KMS-11 (cell line): ENCODE measurements at regions not wholly inside any gene's neighbourhood (a gene's known extent, or its start where the extent isn't known, plus 50 kb on each side); places are given as distances from the start of the nearest gene placed in this dataset.

Source experiments
- H2AFZ ChIP-seq: fragments of 200-600 bp; sonication (generic); 2 replicates; pipeline ENCODE4 v1.6.1; 2016; ENCODE audit warnings: antibody characterized with exemption, mixed run types, low read depth
- H3K27ac ChIP-seq: fragments of 200-600 bp; sonication (generic); 2 replicates; pipeline ENCODE4 v1.6.1; 2016; ENCODE audit warnings: mild to moderate bottlenecking, mixed run types
- H3K27me3 ChIP-seq: fragments of 200-600 bp; sonication (generic); 2 replicates; pipeline ENCODE4 v1.6.1; 2017; ENCODE audit warnings: mild to moderate bottlenecking, low read depth, mixed run types, moderate library complexity; ENCODE audit not compliant: insufficient read depth
- H3K36me3 ChIP-seq: fragments of 200-600 bp; sonication (generic); 2 replicates; pipeline ENCODE4 v1.6.1; 2017; ENCODE audit warnings: mild to moderate bottlenecking, mixed run types; ENCODE audit not compliant: insufficient read depth
- H3K4me1 ChIP-seq: fragments of 200-600 bp; sonication (generic); 2 replicates; pipeline ENCODE4 v1.6.1; 2016; ENCODE audit warnings: mild to moderate bottlenecking, low read depth, mixed run types; ENCODE audit not compliant: poor library complexity, severe bottlenecking
- H3K4me2 ChIP-seq: fragments of 200-600 bp; sonication (generic); 2 replicates; pipeline ENCODE4 v1.7.0; 2016; ENCODE audit warnings: mild to moderate bottlenecking, mixed run types
- H3K4me3 ChIP-seq: fragments of 200-600 bp; sonication (generic); IDR thresholded peaks from 2 replicates; pipeline ENCODE4 v1.6.1; 2017; ENCODE audit warnings: low read depth, low read length, mixed read lengths; ENCODE audit not compliant: insufficient read depth
- H3K79me2 ChIP-seq: fragments of 200-600 bp; sonication (generic); 2 replicates; pipeline ENCODE4 v1.6.1; 2016; ENCODE audit warnings: low read depth, mixed run types; ENCODE audit not compliant: insufficient read depth
- H3K9ac ChIP-seq: fragments of 200-600 bp; sonication (generic); 2 replicates; pipeline ENCODE4 v1.6.1; 2016; ENCODE audit warnings: mild to moderate bottlenecking, mixed run types
- H4K20me1 ChIP-seq: fragments of 200-600 bp; sonication (generic); 2 replicates; pipeline ENCODE4 v1.6.1; 2016; ENCODE audit warnings: mild to moderate bottlenecking, mixed run types; ENCODE audit not compliant: insufficient read depth
- CTCF ChIP-seq: fragments of 200-600 bp; sonication (generic); conservative IDR thresholded peaks from 2 replicates; pipeline ENCODE4 v1.6.1; 2017; ENCODE audit warnings: low read depth, mild to moderate bottlenecking, antibody characterized with exemption, low read length, moderate library complexity, mixed read lengths

- Histone ChIP-seq H3K9ac (no peak overlapping the region), H4K20me1 (no peaks in the 10 kb centered on the region), H3K27me3 (no peaks in the 10 kb centered on the region), H3K4me2 (no peak overlapping the region), H3K4me1 (no peaks in the 10 kb centered on the region), H2AFZ (no peak overlapping the region), H3K27ac (no peak overlapping the region), H3K36me3 (no peaks in the 10 kb centered on the region), H3K79me2 (no peaks in the 10 kb centered on the region), H3K4me3 (no peak overlapping the region)
- no peak for TF ChIP-seq CTCF
Measured at GRCh38 chr7:10312942-10313341, 660.7 kb upstream of the PHF14 start.

DNA sequence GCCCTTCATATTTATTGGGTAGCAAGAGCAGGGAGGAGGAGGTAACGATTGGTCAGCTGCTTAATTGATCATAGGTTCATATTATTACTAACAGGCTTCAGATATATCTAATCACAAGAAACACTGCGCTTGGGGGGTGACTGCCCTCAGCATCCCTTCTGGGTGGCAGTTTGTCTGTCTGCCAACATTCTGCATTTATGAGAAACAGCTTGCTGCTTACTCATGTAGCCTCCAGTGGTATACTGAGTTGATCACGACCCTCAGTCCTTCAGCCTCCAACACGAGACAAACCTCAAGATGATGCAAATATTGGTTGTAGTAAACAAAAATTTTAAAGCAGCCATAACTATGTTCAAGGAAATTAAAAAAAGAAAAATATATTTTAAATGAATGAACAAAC, 657.8 kb upstream of the PHF14 start:
- Histone ChIP-seq H3K27me3 (no peaks in the 10 kb centered on the region), H3K9ac (no peak overlapping the region), H3K27ac (no peak overlapping the region), H3K4me2 (no peak overlapping the region), H3K4me3 (no peak overlapping the region), H3K36me3 (no peaks in the 10 kb centered on the region), H2AFZ (no peak overlapping the region), H4K20me1 (no peaks in the 10 kb centered on the region), H3K4me1 (no peaks in the 10 kb centered on the region), H3K79me2 (no peaks in the 10 kb centered on the region)
- no peak for TF ChIP-seq CTCF

GRCh38 chr7:10316488-10316887, 657.2 kb upstream of the PHF14 start:
- Histone ChIP-seq H3K27me3 (no peaks in the 10 kb centered on the region), H3K79me2 (no peaks in the 10 kb centered on the region), H3K27ac (no peak overlapping the region), H3K4me2 (no peak overlapping the region), H3K4me3 (no peak overlapping the region), H4K20me1 (no peaks in the 10 kb centered on the region), H3K4me1 (no peaks in the 10 kb centered on the region), H3K36me3 (no peaks in the 10 kb centered on the region), H3K9ac (no peak overlapping the region), H2AFZ (no peak overlapping the region)
- no peak for TF ChIP-seq CTCF

DNA sequence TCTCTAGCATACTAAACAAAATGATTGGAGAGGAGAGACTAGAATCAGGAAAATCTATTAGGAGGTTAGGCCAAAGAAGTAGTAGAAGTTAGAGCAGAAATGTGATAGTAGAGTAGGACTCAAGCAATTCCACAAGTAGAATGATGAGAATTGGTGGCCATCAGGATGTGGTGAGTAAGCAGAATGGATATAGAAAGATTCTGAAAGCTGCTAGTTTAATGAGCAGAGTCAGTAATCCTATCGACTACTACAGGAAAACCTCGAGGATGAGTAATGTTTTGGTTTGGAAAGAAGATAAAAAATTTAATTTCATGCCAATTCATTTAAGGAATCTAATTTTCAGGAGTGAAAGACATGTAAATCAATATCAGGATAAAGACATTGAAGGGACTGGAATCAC, 648.3 kb upstream of the PHF14 start:
- Histone ChIP-seq H3K4me1 (no peaks in the 10 kb centered on the region), H3K36me3 (no peaks in the 10 kb centered on the region; the same call in 1 of the 2 replicates), H3K9ac (no peak overlapping the region), H3K4me3 (no peak overlapping the region), H3K79me2 (no peaks in the 10 kb centered on the region), H3K27ac (no peak overlapping the region), H3K4me2 (no peak overlapping the region), H3K27me3 (no peaks in the 10 kb centered on the region), H4K20me1 (no peaks in the 10 kb centered on the region), H2AFZ (no peak overlapping the region)
- no peak for TF ChIP-seq CTCF

GRCh38 chr7:10343108-10343507, 630.6 kb upstream of the PHF14 start:
- H3K4me1 ChIP-seq, result no peaks in the 10 kb centered on the region
- no peak overlapping the region for H3K27ac ChIP-seq
- no peak overlapping the region for H2AFZ ChIP-seq
- H4K20me1 ChIP-seq, result no peaks in the 10 kb centered on the region
- no peaks in the 10 kb centered on the region for H3K79me2 ChIP-seq
- no peak overlapping the region for H3K9ac ChIP-seq
- no peak overlapping the region for H3K4me3 ChIP-seq
- TF ChIP-seq CTCF, result no peak
- no peak overlapping the region for H3K4me2 ChIP-seq
- H3K36me3 ChIP-seq, result no peaks in the 10 kb centered on the region
- H3K27me3 ChIP-seq, result no peaks in the 10 kb centered on the region
